H9 (cell line): ENCODE measurements at regions not wholly inside any gene's neighbourhood (a gene's known extent, or its start where the extent isn't known, plus 50 kb on each side); places are given as distances from the start of the nearest gene placed in this dataset.

Experiments used
- DNase-seq: peaks from one replicate; pipeline ENCODE4 v3.0.0-alpha.2; 2017
- H2AFZ ChIP-seq: one replicate; pipeline ENCODE4 v1.6.1; 2013; ENCODE audit warnings: mild to moderate bottlenecking, low read length, control low read depth, moderate library complexity
- H2AK5ac ChIP-seq: 2 replicates; pipeline ENCODE4 v1.6.1; 2013; ENCODE audit warnings: low read length, control low read depth, mixed read lengths; ENCODE audit not compliant: insufficient read length
- H2BK120ac ChIP-seq: one replicate; pipeline ENCODE4 v1.6.1; 2013; ENCODE audit warnings: low read depth, mild to moderate bottlenecking, low read length, control low read depth, inconsistent platforms; ENCODE audit not compliant: poor library complexity, severe bottlenecking
- H2BK12ac ChIP-seq: 2 replicates; pipeline ENCODE4 v1.6.1; 2013; ENCODE audit warnings: low read length, control low read depth, mixed read lengths, low read depth; ENCODE audit not compliant: insufficient read length
- H2BK15ac ChIP-seq: 2 replicates; pipeline ENCODE4 v1.6.1; 2013; ENCODE audit warnings: low read depth, low read length, control low read depth
- H2BK20ac ChIP-seq: one replicate; pipeline ENCODE4 v1.6.1; 2013; ENCODE audit warnings: low read depth, mild to moderate bottlenecking, low read length, control low read depth, inconsistent platforms; ENCODE audit not compliant: poor library complexity, severe bottlenecking
- H2BK5ac ChIP-seq: 2 replicates; pipeline ENCODE4 v1.6.1; 2013; ENCODE audit warnings: low read length, control low read depth, mixed read lengths; ENCODE audit not compliant: insufficient read length
- H3K14ac ChIP-seq: 2 replicates; pipeline ENCODE4 v1.6.1; 2013; ENCODE audit warnings: low read length, control low read depth; ENCODE audit not compliant: insufficient read depth
- H3K18ac ChIP-seq: 2 replicates; pipeline ENCODE4 v1.6.1; 2013; ENCODE audit warnings: low read depth, mild to moderate bottlenecking, mixed read lengths, low read length, control low read depth; ENCODE audit not compliant: insufficient read length
- H3K23ac ChIP-seq: 2 replicates; pipeline ENCODE4 v1.6.1; 2013; ENCODE audit warnings: low read length, control low read depth, mixed read lengths, low read depth; ENCODE audit not compliant: insufficient read length
- H3K23me2 ChIP-seq: 2 replicates; pipeline ENCODE4 v1.6.1; 2013; ENCODE audit warnings: low read depth, mild to moderate bottlenecking, mixed read lengths, low read length, control low read depth; ENCODE audit not compliant: insufficient read length, poor library complexity, severe bottlenecking
- H3K27ac ChIP-seq: 2 replicates; pipeline ENCODE4 v1.5.1; 2013; ENCODE audit warnings: low read length, control low read depth, mixed read lengths, low read depth; ENCODE audit not compliant: insufficient read length
- H3K27me3 ChIP-seq: 2 replicates; pipeline ENCODE4 v1.6.1; 2013; ENCODE audit warnings: low read length, control low read depth, inconsistent platforms; ENCODE audit not compliant: insufficient read depth
- H3K4ac ChIP-seq: 2 replicates; pipeline ENCODE4 v1.6.1; 2013; ENCODE audit warnings: low read depth, mild to moderate bottlenecking, control low read depth, inconsistent platforms, low read length, moderate library complexity
- H3K4me1 ChIP-seq: 2 replicates; pipeline ENCODE4 v1.6.1; 2013; ENCODE audit warnings: low read length, control low read depth, inconsistent platforms; ENCODE audit not compliant: insufficient read depth
- H3K4me2 ChIP-seq: 2 replicates; pipeline ENCODE4 v1.6.1; 2013; ENCODE audit warnings: low read length, control low read depth, mixed read lengths; ENCODE audit not compliant: insufficient read length, insufficient read depth
- H3K56ac ChIP-seq: 2 replicates; pipeline ENCODE4 v1.6.1; 2013; ENCODE audit warnings: low read depth, mild to moderate bottlenecking, mixed read lengths, low read length, control low read depth; ENCODE audit not compliant: insufficient read length
- H3K79me1 ChIP-seq: 2 replicates; pipeline ENCODE4 v1.6.1; 2013; ENCODE audit warnings: low read depth, mild to moderate bottlenecking, moderate library complexity, low read length, control low read depth, inconsistent platforms; ENCODE audit not compliant: insufficient read depth, poor library complexity, severe bottlenecking
- H3K79me2 ChIP-seq: 2 replicates; pipeline ENCODE4 v1.6.1; 2013; ENCODE audit warnings: low read length, control low read depth, inconsistent platforms; ENCODE audit not compliant: insufficient read depth
- H3K9ac ChIP-seq: 2 replicates; pipeline ENCODE4 v1.6.1; 2013; ENCODE audit warnings: low read length, control low read depth, mixed read lengths; ENCODE audit not compliant: insufficient read length; ENCODE audit errors: extremely low read depth
- H3K9me3 ChIP-seq: one replicate; pipeline ENCODE4 v1.6.1; 2013; ENCODE audit warnings: low read depth, low read length, inconsistent platforms; ENCODE audit not compliant: control insufficient read depth
- H3T11ph ChIP-seq: one replicate; pipeline ENCODE4 v1.6.1; 2013; ENCODE audit warnings: mild to moderate bottlenecking, low read length, control low read depth, inconsistent platforms
- H4K20me1 ChIP-seq: one replicate; pipeline ENCODE4 v1.6.1; 2013; ENCODE audit not compliant: control insufficient read depth, insufficient read length, insufficient read depth
- H4K5ac ChIP-seq: 2 replicates; pipeline ENCODE4 v1.6.1; 2013; ENCODE audit warnings: low read depth, mild to moderate bottlenecking, mixed read lengths, low read length, control low read depth; ENCODE audit not compliant: insufficient read length
- H4K8ac ChIP-seq: replicated peaks from 2 replicates; pipeline ENCODE4 v1.6.1; 2013; ENCODE audit warnings: low read length, control low read depth, mixed read lengths, low read depth; ENCODE audit not compliant: insufficient read length
- H4K91ac ChIP-seq: 2 replicates; pipeline ENCODE4 v1.6.1; 2013; ENCODE audit warnings: low read depth, mild to moderate bottlenecking, moderate library complexity, mixed read lengths, low read length, control low read depth; ENCODE audit not compliant: insufficient read length
- H3K27ac Mint-ChIP-seq, 3 experiments: 2 replicates in 2 of 3; 3 replicates in 1 of 3; pipeline ENCODE4 v1.8.0; 2020 to 2021; ENCODE audit warnings: mixed read lengths in 3 of 3, mild to moderate bottlenecking in 1 of 3, moderate library complexity in 1 of 3
- H3K27me3 Mint-ChIP-seq: 2 replicates; pipeline ENCODE4 v1.8.0; 2021; ENCODE audit warnings: low read depth, mild to moderate bottlenecking, moderate library complexity, mixed read lengths
- H3K36me3 Mint-ChIP-seq, 3 experiments: 2 replicates in 2 of 3; 3 replicates in 1 of 3; pipeline ENCODE4 v1.8.0; 2020 to 2021; ENCODE audit warnings: low read depth in 3 of 3, mixed read lengths in 3 of 3; ENCODE audit not compliant: insufficient read depth in 1 of 3
- H3K4me1 Mint-ChIP-seq, 2 experiments: 2 replicates each; pipeline ENCODE4 v1.8.0; 2020; ENCODE audit warnings: mixed read lengths in 2 of 2
- H3K4me3 Mint-ChIP-seq, 2 experiments: 2 replicates in 1 of 2; 3 replicates in 1 of 2; pipeline ENCODE4 v1.8.0; 2020 to 2021; ENCODE audit warnings: mild to moderate bottlenecking in 2 of 2, mixed read lengths in 2 of 2, moderate library complexity in 1 of 2
- H3K9me3 Mint-ChIP-seq, 2 experiments: 2 replicates in 1 of 2; 3 replicates in 1 of 2; pipeline ENCODE4 v1.8.0; 2020; ENCODE audit warnings: mild to moderate bottlenecking in 2 of 2, mixed read lengths in 2 of 2, moderate library complexity in 1 of 2
- CTCF ChIP-seq: fragments of 200-600 bp; sonication (generic); conservative IDR thresholded peaks from 3 replicates; pipeline ENCODE4 v1.8.0; 2021; ENCODE audit warnings: antibody characterized with exemption, mild to moderate bottlenecking
- WGBS: extraction: QIAGEN DNeasy Blood & Tissue Kit; methylation state at CpG from one replicate; pipeline ENCODE4 v1.1.7; 2013; ENCODE audit warnings: missing lambda C conversion rate, low lambda C conversion rate, mixed read lengths; ENCODE audit not compliant: insufficient read length; ENCODE audit errors: extremely low coverage; 5-methylcytosine and 5-hydroxymethylcytosine counted together

- H3K27me3 Mint-ChIP-seq: no peaks in the 10 kb centered on the region
Measured at GRCh38 chr7:112708236-112708635, 82.0 kb downstream of the TMEM168 start.

More at GRCh38 chr7:112708236-112708635, 82.0 kb downstream of the TMEM168 start:
- Mint-ChIP-seq H3K36me3 (no peaks in the 10 kb centered on the region), H3K27ac (no peak overlapping the region), H3K9me3 (no peaks in the 10 kb centered on the region), H3K4me3 (no peak overlapping the region), H3K4me1 (peaks cover 6 to 8% of the 10 kb centered on the region in 2 experiments)
- DNase-seq: no peak
- no peak overlapping the region for H3K18ac ChIP-seq
- H2BK20ac ChIP-seq: no peak overlapping the region
- no peaks in the 10 kb centered on the region for H3K4me1 ChIP-seq
- no peaks in the 10 kb centered on the region for H3K79me2 ChIP-seq
- no peaks in the 10 kb centered on the region for H4K20me1 ChIP-seq
- WGBS: no CpG with 5 or more reads among the region's 1 CpG
- H3K9me3 ChIP-seq: no peaks in the 10 kb centered on the region
- H2AFZ ChIP-seq: no peak overlapping the region
- TF ChIP-seq CTCF: peak; percentile 39
- no peak overlapping the region for H3T11ph ChIP-seq
- H2BK5ac ChIP-seq: no peak overlapping the region
- no peak overlapping the region for H3K9ac ChIP-seq
- no peak overlapping the region for H3K27ac ChIP-seq
- no peak overlapping the region for H4K91ac ChIP-seq
- H3K4me2 ChIP-seq: no peak overlapping the region
- no peaks in the 10 kb centered on the region for H3K27me3 ChIP-seq
- no peak overlapping the region for H2BK120ac ChIP-seq
- H4K8ac ChIP-seq: no peak overlapping the region
- H2BK15ac ChIP-seq: no peak overlapping the region
- H4K5ac ChIP-seq: no peak overlapping the region
- no peak overlapping the region for H2AK5ac ChIP-seq
- H3K56ac ChIP-seq: no peak overlapping the region
- H3K4ac ChIP-seq: no peak overlapping the region
- H3K23me2 ChIP-seq: no peaks in the 10 kb centered on the region
- H3K79me1 ChIP-seq: no peaks in the 10 kb centered on the region
- no peak overlapping the region for H3K14ac ChIP-seq
- H2BK12ac ChIP-seq: no peak overlapping the region
- H3K23ac ChIP-seq: no peak overlapping the region
